ENCODE measurements at regions not wholly inside any gene's neighbourhood (a gene's known extent, or its start where the extent isn't known, plus 50 kb on each side); places are given as distances from the start of the nearest gene placed in this dataset.

DNA sequence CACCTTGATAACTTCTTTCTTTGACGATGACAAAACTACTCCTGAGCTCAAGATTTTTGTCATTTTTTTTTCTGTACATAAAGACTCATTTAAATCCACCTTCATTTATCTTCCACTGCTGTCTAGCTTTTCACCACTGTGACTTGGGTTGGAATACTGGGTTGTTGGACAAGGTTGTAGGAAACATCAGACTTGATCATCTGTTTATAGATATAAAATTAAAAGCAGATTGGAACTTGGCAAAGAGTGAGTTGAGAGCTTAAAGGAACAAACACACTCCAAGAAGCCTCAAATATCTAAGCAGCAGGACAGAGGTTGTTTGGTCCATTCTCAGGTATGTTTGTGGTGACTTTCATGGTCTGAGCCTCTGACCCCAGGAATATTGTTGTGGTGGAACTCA is 141.7 kb upstream of the NDN start:
- TF ChIP-seq POLR2A (IDR thresholded peaks at IDR 0.05), result no peak
- TF ChIP-seq, protein P1, sequence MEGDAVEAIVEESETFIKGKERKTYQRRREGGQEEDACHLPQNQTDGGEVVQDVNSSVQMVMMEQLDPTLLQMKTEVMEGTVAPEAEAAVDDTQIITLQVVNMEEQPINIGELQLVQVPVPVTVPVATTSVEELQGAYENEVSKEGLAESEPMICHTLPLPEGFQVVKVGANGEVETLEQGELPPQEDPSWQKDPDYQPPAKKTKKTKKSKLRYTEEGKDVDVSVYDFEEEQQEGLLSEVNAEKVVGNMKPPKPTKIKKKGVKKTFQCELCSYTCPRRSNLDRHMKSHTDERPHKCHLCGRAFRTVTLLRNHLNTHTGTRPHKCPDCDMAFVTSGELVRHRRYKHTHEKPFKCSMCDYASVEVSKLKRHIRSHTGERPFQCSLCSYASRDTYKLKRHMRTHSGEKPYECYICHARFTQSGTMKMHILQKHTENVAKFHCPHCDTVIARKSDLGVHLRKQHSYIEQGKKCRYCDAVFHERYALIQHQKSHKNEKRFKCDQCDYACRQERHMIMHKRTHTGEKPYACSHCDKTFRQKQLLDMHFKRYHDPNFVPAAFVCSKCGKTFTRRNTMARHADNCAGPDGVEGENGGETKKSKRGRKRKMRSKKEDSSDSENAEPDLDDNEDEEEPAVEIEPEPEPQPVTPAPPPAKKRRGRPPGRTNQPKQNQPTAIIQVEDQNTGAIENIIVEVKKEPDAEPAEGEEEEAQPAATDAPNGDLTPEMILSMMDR (IDR thresholded peaks at IDR 0.05), result no peak

All from sigmoid colon (tissue), 3 donors.